Endodermal cell (in vitro differentiated cells): ENCODE measurements at regions not wholly inside any gene's neighbourhood (a gene's known extent, or its start where the extent isn't known, plus 50 kb on each side); places are given as distances from the start of the nearest gene placed in this dataset.
"Not testable (repeated sequence)": the region's sequence is repeated elsewhere in the genome, so short reads cannot be mapped to it uniquely, and the experiment has no call there.

Source experiments
- DNase-seq: peaks from one replicate; pipeline ENCODE4 v3.0.0-alpha.2; 2017
- H3K27ac ChIP-seq: 2 replicates; pipeline ENCODE4 v1.5.1; 2013; ENCODE audit warnings: mild to moderate bottlenecking, low read depth, low read length, moderate library complexity
- H3K27me3 ChIP-seq: 2 replicates; pipeline ENCODE4 v1.6.1; 2013; ENCODE audit warnings: mild to moderate bottlenecking, low read length, moderate library complexity; ENCODE audit not compliant: insufficient read depth, control insufficient read depth, poor library complexity, severe bottlenecking
- H3K36me3 ChIP-seq: 2 replicates; pipeline ENCODE4 v1.7.0; 2013; ENCODE audit warnings: mild to moderate bottlenecking, low read length, moderate library complexity; ENCODE audit not compliant: control insufficient read depth, insufficient read depth
- H3K4me1 ChIP-seq: one replicate; pipeline ENCODE4 v1.7.0; 2013; ENCODE audit warnings: low read length; ENCODE audit not compliant: control insufficient read depth, insufficient read depth
- H3K4me3 ChIP-seq: 2 replicates; pipeline ENCODE4 v1.5.1; 2013; ENCODE audit warnings: mild to moderate bottlenecking, low read length, moderate library complexity
- H3K9ac ChIP-seq: 2 replicates; pipeline ENCODE4 v1.6.1; 2013; ENCODE audit warnings: mild to moderate bottlenecking, low read length, moderate library complexity; ENCODE audit not compliant: poor library complexity, severe bottlenecking; ENCODE audit errors: extremely low read depth
- H3K9me3 ChIP-seq: 2 replicates; pipeline ENCODE4 v1.6.1; 2013; ENCODE audit warnings: mild to moderate bottlenecking, low read length, moderate library complexity; ENCODE audit not compliant: control insufficient read depth
- H3K27ac Mint-ChIP-seq: 2 replicates; pipeline ENCODE4 v1.8.0; 2020; ENCODE audit warnings: mixed read lengths
- H3K27me3 Mint-ChIP-seq: 2 replicates; pipeline ENCODE4 v1.8.0; 2021; ENCODE audit warnings: mild to moderate bottlenecking, mixed read lengths; ENCODE audit not compliant: insufficient read depth
- H3K36me3 Mint-ChIP-seq: 2 replicates; pipeline ENCODE4 v1.8.0; 2020; ENCODE audit warnings: low read depth, mixed read lengths
- H3K4me1 Mint-ChIP-seq: 2 replicates; pipeline ENCODE4 v1.8.0; 2020; ENCODE audit warnings: mixed read lengths
- H3K4me3 Mint-ChIP-seq: 2 replicates; pipeline ENCODE4 v1.8.0; 2020; ENCODE audit warnings: mild to moderate bottlenecking, moderate library complexity, mixed read lengths
- H3K9me3 Mint-ChIP-seq: 2 replicates; pipeline ENCODE4 v1.8.0; 2020; ENCODE audit warnings: mild to moderate bottlenecking, mixed read lengths
- WGBS, 2 experiments: methylation state at CpG; one replicate each; pipeline versions ENCODE4 v1.1.5 to v1.1.7; 2013; ENCODE audit warnings: missing lambda C conversion rate in 2 of 2, mixed read lengths in 1 of 2; ENCODE audit not compliant: insufficient coverage in 1 of 2, insufficient read length in 1 of 2; 5-methylcytosine and 5-hydroxymethylcytosine counted together
- TF ChIP-seq, protein P1 (sequence below): fragments of 200-600 bp; sonication (generic); conservative IDR thresholded peaks from 2 replicates; pipeline ENCODE4 v1.5.0; 2021; ENCODE audit warnings: antibody characterized with exemption, mild to moderate bottlenecking

DNA sequence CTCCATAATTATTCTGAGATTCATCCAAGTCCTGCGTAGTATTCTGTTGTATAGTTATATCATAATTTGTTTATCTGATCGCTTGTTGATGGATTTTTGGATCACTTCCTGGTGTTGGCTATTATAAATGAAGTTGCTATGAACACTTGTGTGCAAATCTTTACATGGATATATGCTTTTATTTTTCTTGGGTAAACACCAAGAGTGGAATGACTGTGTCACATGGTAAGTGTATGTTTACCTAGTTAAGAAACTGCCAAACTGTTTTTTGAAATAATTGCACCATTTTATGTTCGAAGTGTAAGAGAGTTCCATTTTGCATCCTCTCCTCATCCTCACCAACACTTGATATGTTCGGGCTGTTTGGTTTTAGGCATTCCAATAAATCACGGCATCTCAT is 360.4 kb upstream of the FRG2C start:
- H3K9ac ChIP-seq: no peak overlapping the region
- Mint-ChIP-seq H3K27me3 (peaks cover 2% of the 10 kb centered on the region), H3K9me3 (peaks cover under 1% of the 10 kb centered on the region), H3K4me3 (no peak overlapping the region), H3K36me3 (no peaks in the 10 kb centered on the region), H3K4me1 (no peaks in the 10 kb centered on the region), H3K27ac (no peak overlapping the region)
- no peaks in the 10 kb centered on the region for H3K27me3 ChIP-seq
- H3K36me3 ChIP-seq: no peaks in the 10 kb centered on the region
- no peak for DNase-seq
- H3K9me3 ChIP-seq: no peaks in the 10 kb centered on the region
- H3K4me1 ChIP-seq: no peaks in the 10 kb centered on the region
- no peak overlapping the region for H3K27ac ChIP-seq
- no peak overlapping the region for H3K4me3 ChIP-seq
- WGBS, 2 experiments: 87 to 98% methylated on average over 3 of the region's 5 CpGs
- TF ChIP-seq, protein P1, sequence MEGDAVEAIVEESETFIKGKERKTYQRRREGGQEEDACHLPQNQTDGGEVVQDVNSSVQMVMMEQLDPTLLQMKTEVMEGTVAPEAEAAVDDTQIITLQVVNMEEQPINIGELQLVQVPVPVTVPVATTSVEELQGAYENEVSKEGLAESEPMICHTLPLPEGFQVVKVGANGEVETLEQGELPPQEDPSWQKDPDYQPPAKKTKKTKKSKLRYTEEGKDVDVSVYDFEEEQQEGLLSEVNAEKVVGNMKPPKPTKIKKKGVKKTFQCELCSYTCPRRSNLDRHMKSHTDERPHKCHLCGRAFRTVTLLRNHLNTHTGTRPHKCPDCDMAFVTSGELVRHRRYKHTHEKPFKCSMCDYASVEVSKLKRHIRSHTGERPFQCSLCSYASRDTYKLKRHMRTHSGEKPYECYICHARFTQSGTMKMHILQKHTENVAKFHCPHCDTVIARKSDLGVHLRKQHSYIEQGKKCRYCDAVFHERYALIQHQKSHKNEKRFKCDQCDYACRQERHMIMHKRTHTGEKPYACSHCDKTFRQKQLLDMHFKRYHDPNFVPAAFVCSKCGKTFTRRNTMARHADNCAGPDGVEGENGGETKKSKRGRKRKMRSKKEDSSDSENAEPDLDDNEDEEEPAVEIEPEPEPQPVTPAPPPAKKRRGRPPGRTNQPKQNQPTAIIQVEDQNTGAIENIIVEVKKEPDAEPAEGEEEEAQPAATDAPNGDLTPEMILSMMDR: no peak

DNA sequence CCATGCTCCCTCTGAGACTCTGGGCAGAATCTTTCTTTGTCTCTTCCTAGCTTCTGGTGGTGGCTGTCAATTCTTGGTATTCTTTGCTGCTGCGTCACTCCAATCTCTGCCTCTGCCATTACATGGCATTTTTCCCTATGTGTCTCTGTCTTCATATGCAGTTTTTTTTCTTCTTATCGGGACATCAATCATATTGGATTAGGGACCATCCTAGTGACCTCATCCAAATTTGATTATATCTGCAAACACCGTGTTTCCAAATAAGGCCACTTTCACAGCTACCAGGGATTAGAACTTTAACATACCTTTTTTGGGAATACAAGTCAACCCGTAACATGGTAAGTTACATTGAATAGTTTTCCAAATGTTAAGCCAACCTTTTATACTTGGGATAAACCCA is 358.2 kb upstream of the FRG2C start:
- no peaks in the 10 kb centered on the region for H3K4me1 ChIP-seq
- Mint-ChIP-seq H3K4me3 (no peak overlapping the region), H3K9me3 (no peaks in the 10 kb centered on the region), H3K27ac (no peak overlapping the region), H3K27me3 (peaks cover 2% of the 10 kb centered on the region), H3K4me1 (no peaks in the 10 kb centered on the region), H3K36me3 (no peaks in the 10 kb centered on the region)
- WGBS, 2 experiments: 88 to 95% methylated on average over 4 of the region's 4 CpGs
- no peaks in the 10 kb centered on the region for H3K27me3 ChIP-seq
- no peak overlapping the region for H3K27ac ChIP-seq
- H3K9ac ChIP-seq: no peak overlapping the region
- DNase-seq: no peak
- H3K4me3 ChIP-seq: no peak overlapping the region
- TF ChIP-seq, protein P1: no peak
- no peaks in the 10 kb centered on the region for H3K9me3 ChIP-seq
- no peaks in the 10 kb centered on the region for H3K36me3 ChIP-seq

DNA sequence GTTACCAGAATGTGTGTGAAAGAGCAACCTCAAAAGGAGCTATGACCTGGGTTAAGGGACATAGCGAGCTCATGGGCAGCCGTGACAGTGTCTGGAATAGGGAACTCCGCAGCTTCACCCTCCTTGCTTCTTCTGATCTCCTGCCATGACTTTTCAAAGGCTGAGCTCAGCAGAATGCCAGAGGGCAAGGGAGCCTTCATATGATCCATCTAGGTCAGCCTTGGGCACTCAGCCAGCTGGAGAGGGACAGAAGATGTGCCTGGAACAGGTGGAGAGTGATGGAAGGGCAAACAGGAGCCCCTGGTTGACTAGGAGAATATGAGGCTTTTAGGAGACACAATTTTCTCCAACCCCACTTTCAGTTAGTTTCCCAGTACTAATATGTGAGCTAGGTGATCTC is 352.8 kb upstream of the FRG2C start:
- WGBS, 2 experiments: 92 to 98% methylated on average over 3 of the region's 3 CpGs
- H3K27me3 ChIP-seq, H3K9ac ChIP-seq, H3K4me3 Mint-ChIP-seq, H3K9me3 Mint-ChIP-seq, H3K4me1 ChIP-seq, H3K36me3 Mint-ChIP-seq, H3K36me3 ChIP-seq, H3K4me3 ChIP-seq, H3K9me3 ChIP-seq, H3K27ac Mint-ChIP-seq, H3K27ac ChIP-seq, DNase-seq, H3K4me1 Mint-ChIP-seq: not testable (repeated sequence)
- H3K27me3 Mint-ChIP-seq: peaks cover 11% of the 10 kb centered on the region

DNA sequence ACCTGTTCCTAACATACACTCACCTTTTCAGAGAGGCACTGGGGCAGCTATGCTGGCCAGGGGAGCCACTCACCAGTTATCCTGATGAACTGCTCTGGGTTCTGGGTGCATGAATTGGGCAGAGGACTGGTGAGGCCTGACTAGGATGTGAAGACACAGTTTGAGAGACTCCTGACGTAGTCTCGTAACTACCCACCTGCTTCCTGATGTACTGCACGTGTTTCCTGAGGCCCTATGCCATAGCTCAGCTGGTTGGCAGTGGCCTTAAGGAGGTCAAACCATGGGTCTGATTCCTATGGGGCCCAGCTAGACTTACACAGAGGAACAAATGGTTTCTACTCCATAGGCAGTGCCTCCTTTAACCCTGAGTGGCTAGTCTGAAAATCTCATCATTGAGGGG is 351.7 kb upstream of the FRG2C start:
- H3K27me3 Mint-ChIP-seq: peaks cover 13% of the 10 kb centered on the region
- 90 to 93% methylated on average over 3 of the region's 3 CpGs for WGBS, 2 experiments
- H3K36me3 ChIP-seq, H3K4me1 Mint-ChIP-seq, H3K27ac ChIP-seq, H3K27ac Mint-ChIP-seq, H3K4me3 ChIP-seq, H3K4me1 ChIP-seq, H3K9ac ChIP-seq, H3K36me3 Mint-ChIP-seq, DNase-seq, H3K9me3 Mint-ChIP-seq, H3K9me3 ChIP-seq, H3K4me3 Mint-ChIP-seq, H3K27me3 ChIP-seq: not testable (repeated sequence)

DNA sequence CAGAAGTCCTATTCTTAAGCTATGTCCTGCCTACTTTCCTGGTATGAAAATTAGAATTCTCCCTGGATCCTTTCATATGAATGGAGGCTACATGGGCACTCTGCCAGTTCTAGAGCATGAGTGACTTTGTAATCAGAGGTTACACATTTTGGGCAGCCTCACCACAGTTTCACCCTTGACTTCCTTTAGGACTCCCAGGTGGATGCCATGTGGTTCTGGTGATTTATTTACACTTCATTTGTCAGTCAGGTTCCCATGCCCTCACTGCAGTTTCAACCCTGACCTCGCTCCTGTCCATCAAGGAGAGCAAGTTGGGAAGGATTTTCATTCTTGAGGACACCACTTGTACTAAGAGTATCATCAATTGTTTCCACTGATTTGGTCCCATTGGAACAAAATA is 344.4 kb upstream of the FRG2C start:
- H3K9me3 Mint-ChIP-seq, H3K9ac ChIP-seq, H3K4me1 ChIP-seq, DNase-seq, H3K27ac ChIP-seq, H3K27ac Mint-ChIP-seq, H3K4me3 Mint-ChIP-seq, H3K36me3 Mint-ChIP-seq, H3K36me3 ChIP-seq, H3K27me3 Mint-ChIP-seq, H3K4me3 ChIP-seq, H3K27me3 ChIP-seq, H3K9me3 ChIP-seq: not testable (repeated sequence)
- 83% methylated on average over 1 of the region's 1 CpG; no CpG with 5 or more reads in 1 of the 2 experiments for WGBS, 2 experiments
- peaks cover 12% of the 10 kb centered on the region for H3K4me1 Mint-ChIP-seq
